ENCODE measurements at regions not wholly inside any gene's neighbourhood (a gene's known extent, or its start where the extent isn't known, plus 50 kb on each side); places are given as distances from the start of the nearest gene placed in this dataset.

GRCh38 chr18:24530630-24531111 is 70.2 kb downstream of the HRH4 start:
- Histone ChIP-seq H3K9me3 (ENCODE audit: control insufficient read depth in 1 of 2, low read length in 2 of 2) (no peaks in the 10 kb centered on the region), H3K36me3 (ENCODE audit: control insufficient read depth in 1 of 2, insufficient read depth in 2 of 2, low read length in 2 of 2) (no peaks in the 10 kb centered on the region), H3K4me1 (ENCODE audit: control insufficient read depth in 1 of 2, insufficient read depth in 2 of 2, low read length in 2 of 2) (no peaks in the 10 kb centered on the region), H3K27ac (ENCODE audit: low read length) (no peak overlapping the region), H3K4me3 (ENCODE audit: low read depth in 1 of 2, low read length in 2 of 2) (no peak overlapping the region), H3K27me3 (ENCODE audit: low read depth, low read length) (no peaks in the 10 kb centered on the region)

GRCh38 chr18:24534271-24534670 is 73.8 kb downstream of the HRH4 start:
- Histone ChIP-seq H3K4me1 (ENCODE audit: control insufficient read depth in 1 of 2, insufficient read depth in 2 of 2, low read length in 2 of 2) (no peaks in the 10 kb centered on the region), H3K36me3 (ENCODE audit: control insufficient read depth in 1 of 2, insufficient read depth in 2 of 2, low read length in 2 of 2) (no peaks in the 10 kb centered on the region), H3K4me3 (ENCODE audit: low read depth in 1 of 2, low read length in 2 of 2) (no peak overlapping the region), H3K27ac (ENCODE audit: low read length) (no peak overlapping the region), H3K27me3 (ENCODE audit: low read depth, low read length) (no peaks in the 10 kb centered on the region), H3K9me3 (ENCODE audit: control insufficient read depth in 1 of 2, low read length in 2 of 2) (no peaks in the 10 kb centered on the region)

- no peak overlapping the region for H3K4me3 ChIP-seq (ENCODE audit: low read depth in 1 of 2, low read length in 2 of 2)
- no peaks in the 10 kb centered on the region for H3K27me3 ChIP-seq (ENCODE audit: low read depth, low read length)
- H3K36me3 ChIP-seq (ENCODE audit: control insufficient read depth in 1 of 2, insufficient read depth in 2 of 2, low read length in 2 of 2) = no peaks in the 10 kb centered on the region
- no peak overlapping the region for H3K27ac ChIP-seq (ENCODE audit: low read length)
- H3K4me1 ChIP-seq (ENCODE audit: control insufficient read depth in 1 of 2, insufficient read depth in 2 of 2, low read length in 2 of 2) = no peaks in the 10 kb centered on the region
- no peaks in the 10 kb centered on the region for H3K9me3 ChIP-seq (ENCODE audit: control insufficient read depth in 1 of 2, low read length in 2 of 2)
Measured at GRCh38 chr18:24534737-24535136, 74.3 kb downstream of the HRH4 start.

- Histone ChIP-seq H3K27me3 (ENCODE audit: low read depth, low read length) (no peaks in the 10 kb centered on the region), H3K9me3 (ENCODE audit: control insufficient read depth in 1 of 2, low read length in 2 of 2) (no peaks in the 10 kb centered on the region), H3K4me1 (ENCODE audit: control insufficient read depth in 1 of 2, insufficient read depth in 2 of 2, low read length in 2 of 2) (no peaks in the 10 kb centered on the region), H3K36me3 (ENCODE audit: control insufficient read depth in 1 of 2, insufficient read depth in 2 of 2, low read length in 2 of 2) (no peaks in the 10 kb centered on the region), H3K4me3 (ENCODE audit: low read depth in 1 of 2, low read length in 2 of 2) (no peak overlapping the region), H3K27ac (ENCODE audit: low read length) (no peak overlapping the region)
Measured at GRCh38 chr18:24535527-24536295, 75.3 kb downstream of the HRH4 start.

GRCh38 chr18:24536326-24536725 is 75.9 kb downstream of the HRH4 start:
- H3K36me3 ChIP-seq (ENCODE audit: control insufficient read depth in 1 of 2, insufficient read depth in 2 of 2, low read length in 2 of 2) = no peaks in the 10 kb centered on the region
- no peaks in the 10 kb centered on the region for H3K9me3 ChIP-seq (ENCODE audit: control insufficient read depth in 1 of 2, low read length in 2 of 2)
- no peak overlapping the region for H3K27ac ChIP-seq (ENCODE audit: low read length)
- no peak overlapping the region for H3K4me3 ChIP-seq (ENCODE audit: low read depth in 1 of 2, low read length in 2 of 2)
- no peaks in the 10 kb centered on the region for H3K27me3 ChIP-seq (ENCODE audit: low read depth, low read length)
- no peaks in the 10 kb centered on the region for H3K4me1 ChIP-seq (ENCODE audit: control insufficient read depth in 1 of 2, insufficient read depth in 2 of 2, low read length in 2 of 2)

GRCh38 chr18:24536834-24537233 is 76.4 kb downstream of the HRH4 start:
- Histone ChIP-seq H3K36me3 (ENCODE audit: control insufficient read depth in 1 of 2, insufficient read depth in 2 of 2, low read length in 2 of 2) (no peaks in the 10 kb centered on the region), H3K9me3 (ENCODE audit: control insufficient read depth in 1 of 2, low read length in 2 of 2) (no peaks in the 10 kb centered on the region), H3K4me3 (ENCODE audit: low read depth in 1 of 2, low read length in 2 of 2) (no peak overlapping the region), H3K27me3 (ENCODE audit: low read depth, low read length) (no peaks in the 10 kb centered on the region), H3K27ac (ENCODE audit: low read length) (no peak overlapping the region), H3K4me1 (ENCODE audit: control insufficient read depth in 1 of 2, insufficient read depth in 2 of 2, low read length in 2 of 2) (no peaks in the 10 kb centered on the region)

GRCh38 chr18:24538414-24539264 is 78.2 kb downstream of the HRH4 start:
- Histone ChIP-seq H3K36me3 (ENCODE audit: control insufficient read depth in 1 of 2, insufficient read depth in 2 of 2, low read length in 2 of 2) (no peaks in the 10 kb centered on the region), H3K27me3 (ENCODE audit: low read depth, low read length) (no peaks in the 10 kb centered on the region), H3K4me3 (ENCODE audit: low read depth in 1 of 2, low read length in 2 of 2) (no peak overlapping the region), H3K9me3 (ENCODE audit: control insufficient read depth in 1 of 2, low read length in 2 of 2) (no peaks in the 10 kb centered on the region), H3K27ac (ENCODE audit: low read length) (no peak overlapping the region), H3K4me1 (ENCODE audit: control insufficient read depth in 1 of 2, insufficient read depth in 2 of 2, low read length in 2 of 2) (no peaks in the 10 kb centered on the region)

- H3K4me3 ChIP-seq (ENCODE audit: low read depth in 1 of 2, low read length in 2 of 2) = no peak overlapping the region
- no peaks in the 10 kb centered on the region for H3K27me3 ChIP-seq (ENCODE audit: low read depth, low read length)
- H3K36me3 ChIP-seq (ENCODE audit: control insufficient read depth in 1 of 2, insufficient read depth in 2 of 2, low read length in 2 of 2) = no peaks in the 10 kb centered on the region
- no peaks in the 10 kb centered on the region for H3K4me1 ChIP-seq (ENCODE audit: control insufficient read depth in 1 of 2, insufficient read depth in 2 of 2, low read length in 2 of 2)
- H3K9me3 ChIP-seq (ENCODE audit: control insufficient read depth in 1 of 2, low read length in 2 of 2) = no peaks in the 10 kb centered on the region
- H3K27ac ChIP-seq (ENCODE audit: low read length) = no peak overlapping the region
Measured at GRCh38 chr18:24539866-24540617, 79.6 kb downstream of the HRH4 start.

GRCh38 chr18:24540896-24541295 is 80.5 kb downstream of the HRH4 start:
- no peaks in the 10 kb centered on the region for H3K9me3 ChIP-seq (ENCODE audit: control insufficient read depth in 1 of 2, low read length in 2 of 2)
- H3K36me3 ChIP-seq (ENCODE audit: control insufficient read depth in 1 of 2, insufficient read depth in 2 of 2, low read length in 2 of 2) = no peaks in the 10 kb centered on the region
- no peak overlapping the region for H3K4me3 ChIP-seq (ENCODE audit: low read depth in 1 of 2, low read length in 2 of 2)
- H3K4me1 ChIP-seq (ENCODE audit: control insufficient read depth in 1 of 2, insufficient read depth in 2 of 2, low read length in 2 of 2) = no peaks in the 10 kb centered on the region
- no peaks in the 10 kb centered on the region for H3K27me3 ChIP-seq (ENCODE audit: low read depth, low read length)
- H3K27ac ChIP-seq (ENCODE audit: low read length) = no peak overlapping the region

GRCh38 chr18:24543086-24543794 is 82.8 kb downstream of the HRH4 start:
- Histone ChIP-seq H3K27ac (ENCODE audit: low read length) (no peak overlapping the region), H3K36me3 (ENCODE audit: control insufficient read depth in 1 of 2, insufficient read depth in 2 of 2, low read length in 2 of 2) (no peaks in the 10 kb centered on the region), H3K4me3 (ENCODE audit: low read depth in 1 of 2, low read length in 2 of 2) (no peak overlapping the region), H3K4me1 (ENCODE audit: control insufficient read depth in 1 of 2, insufficient read depth in 2 of 2, low read length in 2 of 2) (no peaks in the 10 kb centered on the region), H3K27me3 (ENCODE audit: low read depth, low read length) (no peaks in the 10 kb centered on the region), H3K9me3 (ENCODE audit: control insufficient read depth in 1 of 2, low read length in 2 of 2) (no peaks in the 10 kb centered on the region)

Measured in muscle layer of duodenum (tissue), 2 donors.